C4-2B (cell line): ENCODE measurements at regions not wholly inside any gene's neighbourhood (a gene's known extent, or its start where the extent isn't known, plus 50 kb on each side); places are given as distances from the start of the nearest gene placed in this dataset.
"Not testable (repeated sequence)": the region's sequence is repeated elsewhere in the genome, so short reads cannot be mapped to it uniquely, and the experiment has no call there.

Experiments
- ZFX ChIP-seq: fragments of 450-650 bp; IDR thresholded peaks from 2 replicates; pipeline ENCODE4 v1.6.1; 2017
- TF ChIP-seq, protein P1 (sequence below): fragments of 450-650 bp; conservative IDR thresholded peaks from 2 replicates; pipeline ENCODE4 v1.5.1; 2017; ENCODE audit warnings: mild to moderate bottlenecking

DNA sequence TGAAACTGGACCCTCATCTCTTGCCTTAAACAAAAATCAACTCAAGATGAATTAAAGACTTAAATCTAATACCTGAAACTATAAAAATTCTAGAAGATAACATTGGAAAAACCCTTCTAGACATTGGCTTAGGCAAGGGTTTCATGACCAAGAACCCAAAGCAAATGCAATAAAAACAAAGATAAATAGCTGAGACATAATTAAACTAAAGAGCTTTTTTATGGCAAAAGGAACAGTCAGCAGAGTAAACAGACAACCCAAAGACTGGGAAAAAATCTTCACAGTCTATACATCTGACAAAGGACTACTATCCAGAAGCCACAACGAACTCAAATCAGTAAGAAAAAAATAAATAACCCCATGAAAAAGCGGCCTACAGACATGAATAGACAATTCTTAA, 446.9 kb upstream of the TRPC7 start:
- TF ChIP-seq, protein P1, sequence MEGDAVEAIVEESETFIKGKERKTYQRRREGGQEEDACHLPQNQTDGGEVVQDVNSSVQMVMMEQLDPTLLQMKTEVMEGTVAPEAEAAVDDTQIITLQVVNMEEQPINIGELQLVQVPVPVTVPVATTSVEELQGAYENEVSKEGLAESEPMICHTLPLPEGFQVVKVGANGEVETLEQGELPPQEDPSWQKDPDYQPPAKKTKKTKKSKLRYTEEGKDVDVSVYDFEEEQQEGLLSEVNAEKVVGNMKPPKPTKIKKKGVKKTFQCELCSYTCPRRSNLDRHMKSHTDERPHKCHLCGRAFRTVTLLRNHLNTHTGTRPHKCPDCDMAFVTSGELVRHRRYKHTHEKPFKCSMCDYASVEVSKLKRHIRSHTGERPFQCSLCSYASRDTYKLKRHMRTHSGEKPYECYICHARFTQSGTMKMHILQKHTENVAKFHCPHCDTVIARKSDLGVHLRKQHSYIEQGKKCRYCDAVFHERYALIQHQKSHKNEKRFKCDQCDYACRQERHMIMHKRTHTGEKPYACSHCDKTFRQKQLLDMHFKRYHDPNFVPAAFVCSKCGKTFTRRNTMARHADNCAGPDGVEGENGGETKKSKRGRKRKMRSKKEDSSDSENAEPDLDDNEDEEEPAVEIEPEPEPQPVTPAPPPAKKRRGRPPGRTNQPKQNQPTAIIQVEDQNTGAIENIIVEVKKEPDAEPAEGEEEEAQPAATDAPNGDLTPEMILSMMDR: not testable (repeated sequence)
- TF ChIP-seq ZFX: not testable (repeated sequence)
